Nephron (organoid): ENCODE measurements at regions not wholly inside any gene's neighbourhood (a gene's known extent, or its start where the extent isn't known, plus 50 kb on each side); places are given as distances from the start of the nearest gene placed in this dataset.

ENCODE experiments used
- H3K27ac Mint-ChIP-seq, 3 experiments: 2 replicates each; pipeline ENCODE4 v1.8.0; 2020; ENCODE audit warnings: mixed read lengths in 3 of 3, mild to moderate bottlenecking in 2 of 3, moderate library complexity in 1 of 3
- H3K27me3 Mint-ChIP-seq: 2 replicates; pipeline ENCODE4 v1.8.0; 2021; ENCODE audit warnings: low read depth, mild to moderate bottlenecking, moderate library complexity, mixed read lengths
- H3K36me3 Mint-ChIP-seq: 2 replicates; pipeline ENCODE4 v1.8.0; 2020; ENCODE audit warnings: low read depth, mixed read lengths
- H3K4me1 Mint-ChIP-seq: 2 replicates; pipeline ENCODE4 v1.8.0; 2020; ENCODE audit warnings: mixed read lengths
- H3K4me3 Mint-ChIP-seq, 3 experiments: 2 replicates each; pipeline ENCODE4 v1.8.0; 2020; ENCODE audit warnings: mild to moderate bottlenecking in 3 of 3, mixed read lengths in 3 of 3, moderate library complexity in 2 of 3
- H3K9me3 Mint-ChIP-seq: 2 replicates; pipeline ENCODE4 v1.8.0; 2020; ENCODE audit warnings: mixed read lengths
- TF ChIP-seq, protein P1 (sequence below), 3 experiments: fragments of 200-600 bp; sonication (generic); IDR thresholded peaks; one replicate each; pipeline ENCODE4 v1.5.0; 2021; ENCODE audit warnings: antibody characterized with exemption in 3 of 3; ENCODE audit not compliant: unreplicated experiment in 3 of 3

DNA sequence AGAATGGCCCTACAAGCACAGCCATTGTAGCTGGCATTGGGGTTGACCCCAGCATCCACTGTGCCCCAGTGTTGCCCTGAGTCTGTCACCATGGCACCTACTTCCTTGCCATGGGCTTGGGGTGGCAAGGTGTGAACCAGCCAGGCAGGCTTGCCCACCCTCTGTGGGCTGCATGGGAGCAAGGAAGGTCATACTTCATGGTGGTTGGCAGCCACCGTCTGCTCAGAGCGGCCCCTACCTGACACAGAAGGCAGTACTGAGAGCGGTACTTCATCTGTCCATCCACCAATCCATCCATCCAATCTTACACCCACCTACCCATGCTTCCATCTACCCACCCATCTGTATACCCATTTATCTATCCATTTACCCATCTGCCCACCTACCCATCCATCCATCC is 160.1 kb downstream of the KIF26A start:
- TF ChIP-seq, protein P1, sequence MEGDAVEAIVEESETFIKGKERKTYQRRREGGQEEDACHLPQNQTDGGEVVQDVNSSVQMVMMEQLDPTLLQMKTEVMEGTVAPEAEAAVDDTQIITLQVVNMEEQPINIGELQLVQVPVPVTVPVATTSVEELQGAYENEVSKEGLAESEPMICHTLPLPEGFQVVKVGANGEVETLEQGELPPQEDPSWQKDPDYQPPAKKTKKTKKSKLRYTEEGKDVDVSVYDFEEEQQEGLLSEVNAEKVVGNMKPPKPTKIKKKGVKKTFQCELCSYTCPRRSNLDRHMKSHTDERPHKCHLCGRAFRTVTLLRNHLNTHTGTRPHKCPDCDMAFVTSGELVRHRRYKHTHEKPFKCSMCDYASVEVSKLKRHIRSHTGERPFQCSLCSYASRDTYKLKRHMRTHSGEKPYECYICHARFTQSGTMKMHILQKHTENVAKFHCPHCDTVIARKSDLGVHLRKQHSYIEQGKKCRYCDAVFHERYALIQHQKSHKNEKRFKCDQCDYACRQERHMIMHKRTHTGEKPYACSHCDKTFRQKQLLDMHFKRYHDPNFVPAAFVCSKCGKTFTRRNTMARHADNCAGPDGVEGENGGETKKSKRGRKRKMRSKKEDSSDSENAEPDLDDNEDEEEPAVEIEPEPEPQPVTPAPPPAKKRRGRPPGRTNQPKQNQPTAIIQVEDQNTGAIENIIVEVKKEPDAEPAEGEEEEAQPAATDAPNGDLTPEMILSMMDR (IDR thresholded peaks at IDR 0.05; ENCODE audit: unreplicated experiment in 3 of 3) = no peak
- Mint-ChIP-seq H3K4me3 (no peak overlapping the region), H3K36me3 (peaks cover 4% of the 10 kb centered on the region), H3K9me3 (no peaks in the 10 kb centered on the region), H3K27ac (no peak overlapping the region), H3K27me3 (peaks cover 23% of the 10 kb centered on the region), H3K4me1 (peaks cover 18% of the 10 kb centered on the region)

DNA sequence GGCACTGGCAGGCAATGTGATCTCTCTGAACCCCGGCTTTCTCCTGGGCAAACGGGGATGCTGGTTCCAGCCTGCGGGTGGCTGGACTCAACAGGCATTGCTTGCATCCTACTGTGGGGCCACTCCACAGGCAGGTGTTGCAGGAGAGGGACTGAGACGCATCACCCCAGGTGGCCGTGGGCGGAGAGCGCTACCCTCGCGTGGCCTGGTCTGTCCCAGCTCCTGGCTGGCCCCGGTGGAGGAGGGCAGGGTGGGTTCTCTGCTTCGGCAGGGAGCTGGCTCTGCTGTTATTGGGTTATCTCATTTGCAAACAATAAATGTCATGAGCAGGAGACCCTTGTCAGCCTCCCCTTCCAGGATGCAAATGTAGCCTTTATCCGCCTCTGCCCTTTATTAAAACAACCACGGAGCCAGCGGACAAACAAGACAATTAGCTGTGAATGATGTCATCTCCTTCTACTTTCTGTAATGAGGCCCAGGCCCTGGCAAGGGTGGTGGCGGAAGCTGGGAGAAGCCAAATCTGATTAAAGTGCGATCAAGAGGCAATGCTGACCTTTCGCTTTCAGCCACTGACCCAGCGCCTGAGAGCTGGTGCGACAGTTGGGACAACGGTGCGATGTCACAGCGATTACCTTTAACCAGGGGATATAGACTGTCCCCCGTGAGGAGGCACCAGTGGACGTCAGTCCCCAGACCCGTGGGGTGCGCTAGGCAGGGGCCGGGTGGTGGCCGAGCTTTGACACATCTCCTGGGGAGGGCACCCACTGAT is 161.8 kb downstream of the KIF26A start:
- Mint-ChIP-seq H3K4me3 (no peak overlapping the region), H3K27me3 (peaks cover 18% of the 10 kb centered on the region), H3K9me3 (no peaks in the 10 kb centered on the region), H3K36me3 (peaks cover 4% of the 10 kb centered on the region), H3K27ac (no peak overlapping the region), H3K4me1 (peaks cover 15% of the 10 kb centered on the region)
- TF ChIP-seq, protein P1 (IDR thresholded peaks at IDR 0.05; ENCODE audit: unreplicated experiment in 3 of 3) = no peak

GRCh38 chr14:104301731-104302460 is 163.5 kb downstream of the KIF26A start:
- Mint-ChIP-seq H3K27ac (no peak overlapping the region), H3K4me1 (no peaks in the 10 kb centered on the region), H3K9me3 (no peaks in the 10 kb centered on the region), H3K4me3 (no peak overlapping the region), H3K27me3 (peaks cover 12% of the 10 kb centered on the region), H3K36me3 (peaks cover 4% of the 10 kb centered on the region)
- TF ChIP-seq, protein P1 (IDR thresholded peaks at IDR 0.05; ENCODE audit: unreplicated experiment in 3 of 3) = no peak

DNA sequence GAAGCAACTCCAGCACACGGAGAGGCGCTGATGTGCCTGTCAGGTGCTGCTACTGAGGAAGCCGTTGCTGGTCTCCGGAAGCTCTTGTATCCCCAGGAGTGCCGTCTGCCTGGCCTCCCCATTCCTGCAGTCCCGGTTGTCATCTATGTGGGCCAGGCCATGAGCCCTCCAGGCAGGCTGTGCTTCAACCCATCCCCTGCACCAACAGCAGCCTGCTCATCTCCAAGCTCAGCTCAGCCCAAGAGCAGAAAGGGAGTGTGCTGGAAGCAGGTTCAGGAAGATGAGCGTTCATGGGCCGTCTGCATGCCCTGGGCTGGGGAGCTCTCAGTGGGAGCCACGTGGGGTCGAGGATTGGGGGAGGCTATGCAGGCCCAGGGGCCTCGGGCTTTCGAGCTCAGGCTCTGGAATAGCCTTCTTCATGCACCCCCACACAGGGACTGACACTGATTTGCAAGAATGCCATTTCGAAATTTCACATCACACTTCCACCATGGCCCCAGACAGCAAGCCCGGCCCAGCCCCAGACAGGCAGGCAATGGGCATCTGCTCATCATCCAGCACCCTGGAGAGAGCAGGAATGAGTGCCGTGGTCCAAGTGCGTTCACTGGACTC is 164.5 kb downstream of the KIF26A start:
- Mint-ChIP-seq H3K4me1 (no peaks in the 10 kb centered on the region), H3K4me3 (no peak overlapping the region), H3K9me3 (no peaks in the 10 kb centered on the region), H3K27me3 (peaks cover 12% of the 10 kb centered on the region), H3K36me3 (peaks cover 4% of the 10 kb centered on the region), H3K27ac (no peak overlapping the region)
- TF ChIP-seq, protein P1 (IDR thresholded peaks at IDR 0.05; ENCODE audit: unreplicated experiment in 3 of 3) = no peak

DNA sequence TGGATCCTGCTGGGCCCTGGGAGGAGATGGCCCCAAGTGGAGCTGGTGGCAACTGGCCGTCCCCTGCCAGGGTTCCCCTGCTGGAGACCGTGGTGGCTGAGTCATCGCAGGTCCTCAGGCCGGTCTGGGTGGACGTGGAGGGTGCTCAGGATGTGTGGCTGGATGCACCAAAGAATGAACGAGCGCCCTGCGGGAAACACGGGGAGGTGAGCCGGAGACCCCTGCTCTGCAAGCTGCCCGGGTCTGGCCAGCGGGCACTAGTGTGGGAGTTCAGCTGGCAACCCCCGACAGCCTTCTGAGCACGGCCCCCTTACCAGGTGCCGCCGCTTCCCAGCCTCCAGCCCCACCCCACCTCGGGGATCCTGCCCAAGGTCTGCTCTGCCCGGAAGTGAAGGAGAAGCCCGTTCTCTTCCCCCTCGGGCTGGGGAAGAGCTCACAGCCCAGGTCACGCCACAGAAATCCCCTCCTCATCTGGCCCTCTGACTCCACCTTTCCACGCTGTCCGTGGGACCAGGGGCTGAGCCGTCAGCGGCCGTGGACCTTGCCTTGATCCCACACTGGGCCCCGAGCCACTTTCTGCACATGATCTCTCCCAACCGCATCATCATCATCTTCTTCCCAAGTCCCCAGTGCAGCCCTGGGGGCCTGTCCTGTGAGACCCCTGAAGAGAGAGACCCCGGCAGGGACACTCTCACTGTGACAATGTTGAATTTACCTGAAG is 165.5 kb downstream of the KIF26A start:
- peaks cover 12% of the 10 kb centered on the region for H3K27me3 Mint-ChIP-seq
- TF ChIP-seq, protein P1 (IDR thresholded peaks at IDR 0.05; ENCODE audit: unreplicated experiment in 3 of 3) = no peak
- H3K27ac Mint-ChIP-seq = no peak overlapping the region
- no peak overlapping the region for H3K4me3 Mint-ChIP-seq
- peaks cover 4% of the 10 kb centered on the region for H3K36me3 Mint-ChIP-seq
- no peaks in the 10 kb centered on the region for H3K4me1 Mint-ChIP-seq
- no peaks in the 10 kb centered on the region for H3K9me3 Mint-ChIP-seq
